HG02840 (cell line): ENCODE measurements at regions not wholly inside any gene's neighbourhood (a gene's known extent, or its start where the extent isn't known, plus 50 kb on each side); places are given as distances from the start of the nearest gene placed in this dataset.
"Not testable (repeated sequence)": the region's sequence is repeated elsewhere in the genome, so short reads cannot be mapped to it uniquely, and the experiment has no call there.

Source experiments
- ATAC-seq: cut with Tn5 transposase; IDR thresholded peaks from one replicate; pipeline ENCODE4 v1.9.1; 2021; ENCODE audit warnings: mild to moderate bottlenecking, moderate library complexity, moderate number of reproducible peaks; ENCODE audit not compliant: unreplicated experiment, low FRiP score

DNA sequence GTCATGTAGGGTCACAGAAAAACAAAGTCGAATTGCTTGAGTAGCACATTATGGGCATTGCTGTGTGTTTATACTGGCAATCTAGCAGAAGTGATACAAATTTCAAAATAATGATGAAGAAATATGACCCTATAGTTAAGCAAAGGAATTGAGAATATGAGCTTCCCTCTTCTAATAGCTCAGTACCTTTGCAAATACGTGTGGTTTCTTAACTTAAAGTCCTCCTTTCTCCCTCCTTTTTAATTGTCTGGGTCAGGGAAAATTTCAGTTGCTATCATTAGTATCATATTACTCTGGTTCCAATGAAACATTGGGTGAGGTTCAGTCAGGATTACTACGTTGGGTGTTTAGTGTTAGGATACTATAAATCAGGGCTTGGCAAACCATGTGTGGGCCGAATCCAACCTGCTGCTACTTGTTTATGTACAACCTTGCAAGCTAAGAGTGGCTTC is 166.8 kb upstream of the CARMIL1 start:
- no peak for ATAC-seq

DNA sequence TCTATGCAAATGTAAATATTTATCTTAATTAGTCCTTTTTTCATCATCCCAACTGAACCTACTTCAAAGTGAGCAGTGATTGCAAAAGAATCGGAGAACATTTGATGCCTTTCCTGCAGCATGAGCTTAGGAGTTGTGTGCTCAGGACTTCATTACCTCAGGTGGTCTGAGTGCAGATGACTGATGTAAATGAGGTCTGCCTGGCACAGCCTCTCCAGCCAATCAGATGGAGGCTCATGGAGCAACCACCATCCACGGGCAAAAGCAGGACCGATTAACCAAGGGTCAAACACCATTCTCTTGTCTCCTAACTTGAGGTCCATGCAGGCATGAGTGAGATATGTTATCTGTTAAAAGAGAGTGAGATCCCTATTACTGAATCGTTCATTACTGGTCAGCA is 165.7 kb upstream of the CARMIL1 start:
- ATAC-seq, result no peak

DNA sequence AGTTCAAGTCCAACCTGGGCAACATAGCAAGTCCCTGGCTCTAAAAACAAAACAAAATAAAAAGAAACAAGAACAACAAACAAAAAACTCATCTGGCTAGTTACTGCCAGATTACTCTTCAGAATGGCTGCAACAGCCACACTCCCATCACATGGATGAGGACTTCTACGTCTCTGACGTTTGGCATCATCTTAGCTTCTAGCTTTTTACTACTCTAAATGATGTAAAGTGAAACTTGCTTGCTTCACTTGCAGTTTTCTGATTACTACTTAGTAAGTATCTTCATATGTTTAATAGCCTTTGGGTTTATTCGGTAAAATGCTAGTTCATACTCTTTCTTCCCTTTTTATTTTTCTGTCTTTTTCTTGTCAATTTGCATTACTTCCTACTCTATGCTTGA is 161.1 kb upstream of the CARMIL1 start:
- ATAC-seq, result no peak

DNA sequence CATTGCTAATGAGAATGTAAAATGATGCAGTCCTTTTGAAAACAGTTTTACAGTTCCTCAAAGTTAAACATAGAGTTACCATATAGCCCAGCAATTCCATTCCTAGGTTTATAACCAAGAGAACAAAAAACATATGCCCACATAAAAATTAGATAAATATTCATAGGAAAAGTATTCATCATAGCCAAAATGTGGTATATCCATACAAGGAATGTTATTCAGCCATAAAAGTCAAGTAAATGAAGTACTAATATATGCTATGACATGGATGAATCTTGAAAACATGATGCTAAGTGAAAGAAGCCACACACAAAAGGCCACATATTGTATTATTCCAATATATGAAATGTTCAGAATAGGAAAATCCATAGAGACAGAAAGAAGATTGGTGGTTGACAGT is 158.0 kb upstream of the CARMIL1 start:
- ATAC-seq, result no peak

DNA sequence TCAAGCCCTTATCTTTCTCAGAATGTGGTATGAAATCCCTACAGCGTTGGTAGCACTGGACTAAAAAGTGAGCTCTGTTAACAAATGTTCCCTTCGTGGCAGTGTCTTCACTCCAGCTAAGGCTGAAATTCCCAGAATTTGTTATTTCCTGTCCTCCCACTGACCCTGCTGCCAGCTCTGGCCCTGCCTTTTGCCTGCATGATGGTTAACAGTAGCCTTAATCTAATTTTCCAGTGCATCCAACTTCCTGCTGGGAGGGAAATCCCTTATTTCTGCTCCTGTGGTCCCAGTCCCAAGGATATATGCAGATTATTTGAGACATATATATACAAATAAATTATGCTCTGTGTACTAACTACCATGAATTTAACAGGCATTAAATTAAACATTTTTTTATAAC is 157.2 kb upstream of the CARMIL1 start:
- ATAC-seq, result no peak

DNA sequence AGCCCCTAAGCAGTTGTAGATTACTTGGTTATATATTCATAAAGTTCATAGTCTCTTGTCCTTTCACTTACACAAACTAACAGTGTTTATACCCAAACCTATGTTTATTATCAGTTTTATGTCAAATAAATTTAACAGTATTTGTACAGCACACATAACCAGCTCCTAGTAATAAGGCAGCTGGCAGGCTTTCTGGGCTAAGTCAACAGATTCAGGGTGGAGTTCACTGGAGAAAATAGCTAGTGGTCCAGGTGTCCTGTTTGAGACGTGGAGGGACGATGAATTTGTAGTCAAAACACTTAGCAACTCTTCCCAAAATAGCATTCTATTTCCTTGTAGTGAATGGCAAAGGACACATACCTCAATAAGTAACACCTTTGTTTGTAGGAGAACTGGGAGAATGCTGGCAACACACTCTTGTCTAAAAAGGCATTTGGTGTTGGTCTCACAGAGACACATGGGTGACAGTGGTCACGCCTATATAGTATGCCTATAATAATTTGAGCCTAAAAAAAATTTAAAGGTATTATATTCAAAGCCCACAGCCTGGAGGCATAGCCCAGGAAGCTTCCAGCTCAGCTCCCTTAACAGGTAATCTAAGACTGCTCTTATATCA is 156.4 kb upstream of the CARMIL1 start:
- no peak for ATAC-seq

DNA sequence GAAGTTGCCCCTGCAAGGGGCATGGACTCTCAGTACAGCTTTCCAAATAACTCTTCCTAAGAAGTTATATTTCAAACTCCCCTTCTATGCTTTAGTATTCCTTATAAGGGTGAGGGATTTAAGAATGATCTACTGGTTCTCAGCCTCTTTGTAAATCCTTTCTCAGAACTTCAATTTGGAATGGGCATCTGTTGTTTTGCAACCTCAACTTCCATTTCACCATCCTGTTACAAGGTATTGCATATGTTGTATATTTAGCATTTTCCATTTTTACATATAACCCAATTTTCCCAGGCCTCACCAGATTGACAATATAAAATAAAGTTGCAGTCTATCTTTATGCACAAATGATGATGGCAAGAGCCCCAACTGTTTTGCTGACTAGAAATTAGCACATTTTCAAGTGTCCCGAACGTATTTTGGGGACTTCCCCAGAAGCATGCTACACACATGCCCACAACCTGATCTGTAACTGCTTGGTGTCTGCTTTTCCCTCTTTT is 154.9 kb upstream of the CARMIL1 start:
- ATAC-seq, result no peak

DNA sequence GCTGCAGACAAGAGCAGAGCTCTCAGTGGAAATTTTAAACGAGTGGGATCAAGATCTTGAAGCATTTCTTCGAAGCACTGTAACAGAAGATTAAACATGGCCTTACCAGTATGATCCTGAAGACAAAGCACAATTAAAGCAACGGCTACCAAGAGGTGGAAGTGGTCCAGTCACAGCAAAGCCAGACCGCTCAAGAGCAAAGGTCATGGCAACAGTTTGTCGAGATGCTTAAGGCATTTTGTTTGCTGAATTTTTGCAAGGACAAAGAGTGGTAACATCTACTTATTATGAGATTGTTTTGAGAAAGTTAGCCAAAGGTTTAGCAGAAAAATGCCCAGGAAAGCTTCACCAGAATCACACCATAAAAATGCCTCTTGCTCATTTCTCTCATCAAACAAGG is 153.4 kb upstream of the CARMIL1 start:
- ATAC-seq, result no peak

DNA sequence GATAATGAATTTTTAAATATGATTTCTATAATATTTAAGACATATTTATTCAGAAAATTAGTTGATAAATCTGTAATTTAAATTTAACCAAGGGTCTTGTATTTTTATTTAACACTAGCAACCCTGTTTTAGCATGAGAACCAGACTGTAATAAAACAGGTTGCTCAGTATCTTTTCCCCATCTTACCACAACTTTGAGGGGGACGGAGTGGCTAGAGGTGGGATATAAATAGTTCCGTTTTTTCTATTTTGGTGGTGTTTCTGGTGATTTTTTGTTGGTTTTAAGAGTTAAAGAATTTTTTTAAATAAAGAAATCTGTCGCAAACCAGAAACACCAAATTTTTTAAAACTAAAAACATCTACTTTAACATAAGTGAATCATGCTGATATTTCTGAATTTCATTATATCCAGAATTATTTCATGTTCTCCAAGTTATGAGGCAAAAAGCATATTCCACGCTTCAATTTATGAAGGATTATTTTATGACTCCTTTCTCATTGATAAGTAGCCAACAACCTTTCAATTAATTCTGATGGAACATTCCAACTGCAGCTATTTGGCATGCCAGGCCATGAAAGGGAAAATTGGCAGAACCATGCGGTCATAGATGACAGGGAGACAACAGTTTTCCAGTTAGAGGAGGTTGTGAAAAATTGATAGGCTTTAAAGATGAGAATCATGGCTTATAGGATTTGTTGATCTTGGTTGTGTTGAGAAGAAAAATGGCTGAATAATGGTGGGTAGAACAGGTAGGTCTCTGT is 151.9 kb upstream of the CARMIL1 start:
- no peak for ATAC-seq

DNA sequence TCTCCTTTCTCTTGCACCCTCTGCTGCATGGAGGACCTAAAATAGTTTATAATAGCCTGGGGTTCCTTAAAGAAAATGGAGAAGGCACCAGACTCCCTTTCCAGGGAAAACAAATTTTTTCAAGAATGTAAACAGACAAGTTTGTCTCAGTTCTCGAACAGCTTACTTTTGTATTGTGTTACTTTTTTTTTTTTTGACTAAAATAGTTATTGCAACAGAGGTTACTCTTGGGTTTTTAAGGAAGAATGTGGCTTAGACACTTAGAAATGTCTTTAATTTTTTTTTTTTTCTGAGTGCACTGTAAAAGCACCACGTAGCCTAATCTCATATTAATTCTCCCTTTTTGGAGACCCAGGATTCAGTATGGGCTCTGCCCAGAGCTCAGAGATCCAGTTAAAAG is 148.7 kb upstream of the CARMIL1 start:
- no peak for ATAC-seq

DNA sequence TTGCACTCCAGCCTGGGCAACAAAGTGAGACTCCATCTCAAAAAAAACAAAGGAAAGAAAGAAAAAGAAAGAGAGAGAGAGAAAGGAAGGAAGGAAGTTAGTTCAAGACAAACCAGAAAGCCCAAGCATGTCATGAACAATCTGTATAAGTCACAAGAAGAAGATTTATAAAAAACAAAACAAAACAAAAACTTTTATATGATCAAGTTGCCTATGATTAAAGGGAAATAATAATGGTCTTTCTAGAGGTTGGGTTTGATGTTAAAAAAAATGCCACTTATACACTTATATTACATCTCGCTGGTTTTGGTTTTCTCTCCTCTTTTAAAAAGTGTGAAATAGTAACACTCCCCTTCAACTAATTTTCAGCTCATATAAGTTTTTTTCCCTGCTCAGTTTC is 146.2 kb upstream of the CARMIL1 start:
- ATAC-seq, result no peak

DNA sequence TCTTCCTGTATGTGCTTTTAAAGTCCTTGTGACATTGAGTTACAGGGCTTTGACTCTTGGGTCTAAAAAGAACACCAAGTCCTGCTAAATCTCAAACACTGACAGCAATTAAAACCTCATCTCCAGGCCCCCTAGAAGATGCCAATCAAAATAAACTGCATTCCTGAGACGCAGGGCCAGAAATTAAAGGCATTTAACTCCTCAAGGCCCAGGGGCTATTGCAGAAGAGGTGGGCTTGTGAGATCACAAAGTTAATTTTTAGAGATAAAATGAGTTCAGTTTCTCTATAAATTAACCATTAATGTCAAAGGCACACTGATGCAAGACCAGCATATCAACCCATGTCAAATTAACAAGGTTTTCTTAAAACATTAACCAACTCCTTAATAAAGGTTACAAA is 145.6 kb upstream of the CARMIL1 start:
- no peak for ATAC-seq

DNA sequence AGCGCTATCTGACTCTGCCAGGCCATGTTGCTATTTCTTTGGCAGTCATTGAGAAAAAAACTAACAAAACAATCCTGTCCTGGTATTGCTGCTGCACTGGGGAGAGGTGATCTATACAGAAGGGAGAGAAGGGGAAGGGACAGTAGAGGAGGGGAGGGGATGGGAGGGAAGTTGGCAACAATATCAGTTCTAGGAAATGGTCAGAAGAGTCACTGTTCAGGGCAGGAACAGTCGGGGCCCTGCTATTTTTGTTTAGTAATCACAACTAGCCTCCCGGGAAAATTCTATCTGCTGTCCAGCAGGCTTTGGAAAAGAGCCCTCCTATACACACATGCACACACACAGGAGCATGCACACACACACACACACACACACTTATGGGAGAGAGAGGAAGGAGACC is 142.3 kb upstream of the CARMIL1 start:
- ATAC-seq, result no peak

DNA sequence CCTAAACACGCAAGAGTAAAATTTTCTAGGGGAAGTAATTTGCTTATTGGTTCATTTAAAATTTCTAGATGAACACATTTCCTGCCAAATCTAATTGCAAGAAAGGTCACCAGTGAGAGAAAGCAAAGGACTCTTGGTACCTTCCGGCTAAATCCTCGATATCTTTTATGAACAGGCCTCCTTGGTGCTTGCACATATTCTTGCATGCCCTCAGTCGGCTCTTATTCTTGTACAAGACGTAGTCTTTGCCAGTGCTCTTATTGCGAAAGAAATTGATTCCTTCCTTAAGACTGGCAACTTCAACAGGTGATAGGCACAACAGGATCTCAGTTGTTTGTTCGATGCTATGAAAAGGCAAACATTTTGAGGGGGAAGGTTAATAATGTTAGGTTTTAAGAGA is 141.7 kb upstream of the CARMIL1 start:
- ATAC-seq, result no peak

DNA sequence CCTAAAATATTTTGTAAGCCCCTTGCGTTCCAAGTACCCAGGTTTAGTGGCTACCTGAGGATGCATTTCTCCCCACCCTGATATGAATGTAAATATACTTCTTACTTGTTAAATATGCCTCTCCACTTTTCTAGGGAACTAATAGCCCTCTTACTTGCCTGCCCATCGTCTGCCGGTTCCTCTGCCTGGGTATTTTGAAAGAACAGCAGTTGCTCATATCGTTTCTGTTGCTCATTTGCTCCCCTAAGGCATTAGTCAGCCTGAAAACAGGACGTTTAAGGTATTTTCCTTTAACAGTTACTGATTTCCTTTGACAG is 141.3 kb upstream of the CARMIL1 start:
- ATAC-seq, result no peak

DNA sequence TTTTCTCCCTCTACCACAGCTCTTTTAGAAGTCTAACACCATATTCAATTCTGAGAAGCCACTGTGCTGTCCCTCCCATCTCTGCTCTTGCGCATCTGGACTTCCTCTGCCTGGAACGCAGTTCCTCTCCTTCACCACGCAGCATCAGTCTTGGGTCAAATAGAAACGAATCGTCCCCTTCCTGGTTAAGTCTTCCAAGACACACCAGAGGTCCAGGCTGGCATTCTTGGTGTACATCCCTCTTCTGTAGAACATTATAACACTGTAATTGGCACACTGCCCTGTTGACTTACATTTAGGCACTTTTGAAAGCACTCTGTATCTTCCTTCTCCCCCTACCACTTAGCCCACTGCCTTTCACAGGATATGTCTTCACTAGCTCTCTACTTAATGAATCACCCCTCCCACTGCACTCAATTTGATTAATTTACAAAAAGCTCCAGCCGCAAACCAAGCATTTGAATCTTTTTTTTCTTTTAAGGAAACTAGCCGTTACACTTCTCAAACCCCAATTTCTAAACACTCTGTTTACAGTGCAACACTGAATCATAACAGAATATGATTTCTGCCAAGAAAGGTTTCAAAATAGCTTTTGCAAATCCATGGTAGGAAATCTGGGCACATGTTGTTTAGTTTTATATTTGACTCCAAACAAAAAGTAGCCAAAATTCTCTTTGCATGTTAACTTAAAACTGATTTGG is 140.8 kb upstream of the CARMIL1 start:
- peak; percentile 92 for ATAC-seq

DNA sequence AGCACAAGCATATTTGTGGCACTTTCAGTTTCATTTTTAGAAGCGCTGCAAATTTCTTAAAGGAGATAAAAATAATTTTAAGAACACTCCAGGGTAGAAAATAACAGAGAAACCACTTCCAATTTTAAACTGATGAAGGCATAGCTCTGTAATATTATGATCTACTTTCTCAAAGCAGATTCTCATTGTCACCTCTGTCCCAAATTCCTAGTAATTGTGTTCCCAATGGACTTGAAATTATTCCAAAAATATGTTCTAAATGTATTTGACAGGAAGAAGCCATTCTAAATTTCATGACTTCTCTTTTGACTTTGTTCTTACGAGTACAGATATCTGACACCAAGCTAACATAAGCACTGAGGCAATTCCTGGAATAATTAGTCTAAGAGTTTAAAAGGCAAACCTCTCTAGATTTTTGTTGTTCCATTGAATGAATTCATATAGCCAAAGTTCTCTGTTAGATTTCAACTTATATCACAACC is 140.2 kb upstream of the CARMIL1 start:
- ATAC-seq, result peak; percentile 11

DNA sequence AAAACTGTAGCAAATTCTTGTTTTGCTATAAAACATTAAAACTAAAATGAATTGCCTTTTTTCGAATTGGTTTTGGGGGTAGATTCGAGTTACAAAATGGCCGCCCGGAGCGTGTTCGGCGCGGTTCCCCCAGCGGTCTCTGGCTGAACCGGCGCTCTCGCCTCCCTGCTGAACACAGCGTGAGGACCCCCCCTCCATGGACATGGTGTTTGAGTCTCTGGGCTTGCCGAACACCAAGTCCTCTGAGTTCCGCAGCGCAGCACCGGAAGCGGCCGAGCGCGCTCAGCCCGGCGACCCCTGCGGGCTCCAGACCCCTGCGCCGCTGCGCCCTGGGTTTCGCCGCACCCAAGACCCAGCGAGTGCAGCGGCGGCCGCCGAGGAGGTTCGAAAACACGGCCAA is 139.6 kb upstream of the CARMIL1 start:
- not testable (repeated sequence) for ATAC-seq

DNA sequence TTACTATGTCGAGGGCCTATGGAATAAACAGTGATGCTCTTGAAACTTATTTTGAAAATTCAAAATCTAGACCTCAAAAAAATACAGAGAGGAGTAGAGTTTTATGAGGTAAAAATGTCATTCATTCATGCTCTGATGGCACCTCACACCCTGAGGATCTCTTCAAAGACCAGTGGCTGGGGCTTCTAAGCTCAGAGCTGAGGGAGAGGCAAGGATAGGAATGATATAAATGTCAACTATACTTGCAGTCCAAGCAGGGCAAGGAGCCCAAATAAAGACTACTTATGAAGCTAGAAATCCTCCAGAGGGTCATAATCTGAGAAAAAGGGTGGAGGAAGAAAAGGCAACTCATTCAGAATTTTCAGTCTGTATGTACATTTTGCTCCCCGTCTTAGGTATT is 136.7 kb upstream of the CARMIL1 start:
- ATAC-seq, result no peak

DNA sequence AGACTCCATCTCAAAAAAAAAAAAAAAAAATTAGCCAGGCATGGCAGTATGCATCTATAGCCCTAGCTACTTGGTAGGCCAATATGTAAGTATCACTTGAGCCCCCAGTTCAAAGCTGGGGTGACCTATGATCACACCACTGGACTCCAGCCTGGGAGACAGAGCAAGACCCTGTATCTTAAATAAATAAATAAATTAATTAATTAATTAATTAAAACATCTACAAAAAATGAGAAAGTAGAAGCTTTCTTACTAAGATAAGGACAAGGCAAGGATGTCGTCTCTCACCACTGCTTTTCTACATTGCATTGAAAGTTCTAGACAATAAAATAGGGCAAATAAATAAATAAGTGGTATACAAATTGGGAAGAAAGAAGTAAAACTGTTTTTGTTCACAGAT is 134.3 kb upstream of the CARMIL1 start:
- no peak for ATAC-seq

DNA sequence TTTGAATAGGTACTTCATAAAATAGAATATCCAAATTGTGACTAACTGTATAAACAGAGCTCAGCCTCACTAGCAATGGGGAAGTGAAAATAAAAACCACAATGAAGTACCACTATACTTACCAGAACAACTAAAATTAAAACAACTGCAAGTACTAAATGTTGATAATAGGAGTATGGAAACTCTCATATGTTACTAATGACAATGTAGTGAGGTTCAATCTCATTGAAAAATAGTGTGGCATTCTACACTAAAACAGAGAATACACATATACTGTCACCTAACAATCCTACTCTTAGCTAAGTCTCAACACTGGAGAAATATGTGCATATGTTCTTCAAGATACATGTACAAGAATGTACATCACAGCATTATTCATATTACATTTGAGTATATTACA is 132.0 kb upstream of the CARMIL1 start:
- ATAC-seq, result peak; percentile 98

DNA sequence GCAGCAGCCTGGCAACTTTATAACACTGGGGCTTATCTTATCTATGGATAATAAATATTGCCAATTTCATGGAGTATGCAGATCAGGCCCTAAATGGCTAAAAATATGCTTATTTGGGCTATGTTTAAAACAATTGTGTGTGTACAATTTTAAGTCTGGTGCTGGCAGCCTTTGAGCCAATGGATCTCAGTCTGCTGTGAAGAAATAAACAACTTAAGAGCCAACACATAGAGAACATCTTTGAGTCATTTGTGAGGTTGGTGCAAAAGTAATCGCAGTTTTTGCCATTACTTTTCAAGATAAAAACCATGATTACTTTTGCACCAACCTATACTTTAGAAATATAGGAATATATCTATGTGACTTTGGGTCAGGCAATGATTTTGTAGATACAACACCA is 129.1 kb upstream of the CARMIL1 start:
- ATAC-seq, result no peak
